Left cardiac atrium (tissue), 4 donors: ENCODE measurements at regions not wholly inside any gene's neighbourhood (a gene's known extent, or its start where the extent isn't known, plus 50 kb on each side); places are given as distances from the start of the nearest gene placed in this dataset.
A peak's percentile ranks its signal among the peaks of the same experiment; 100 is the strongest.

ENCODE experiments used
- ATAC-seq, 2 donors: fragments of 200-7000 bp; cut with Tn5 transposase; one replicate each; pipeline ENCODE4 v1.9.1; 2020; ENCODE audit warnings: mild to moderate bottlenecking in 2 of 2, moderate library complexity in 2 of 2
- DNase-seq: peaks from one replicate; pipeline ENCODE4 v3.0.0-alpha.2; 2020
- intact Hi-C, 2 donors: fragments of 100-400 bp; cut with DNase I; formaldehyde crosslinking; loops; one replicate each; pipeline versions ENCODE4 v1.14.1 to v1.15.1; 2022 to 2023
- donor health status: DM: no; HTN: yes; CAD: no.
- donor health status: DM: no; HTN: yes; CAD: no; lungs with severe emphysema.
- donor health status: DM: yes; HTN: yes; CAD: no.
- donor health status: Dilated cardiomyopathy.

- no peak for ATAC-seq
- no peak for DNase-seq
- intact Hi-C loops: no loop called here
Observed at GRCh38 chr1:25030674-25031589, 100.9 kb upstream of the RUNX3 start.

- intact Hi-C loops: no loop called here
- no peak for DNase-seq
Observed at GRCh38 chr1:25030012-25030411, 99.9 kb upstream of the RUNX3 start.

DNA sequence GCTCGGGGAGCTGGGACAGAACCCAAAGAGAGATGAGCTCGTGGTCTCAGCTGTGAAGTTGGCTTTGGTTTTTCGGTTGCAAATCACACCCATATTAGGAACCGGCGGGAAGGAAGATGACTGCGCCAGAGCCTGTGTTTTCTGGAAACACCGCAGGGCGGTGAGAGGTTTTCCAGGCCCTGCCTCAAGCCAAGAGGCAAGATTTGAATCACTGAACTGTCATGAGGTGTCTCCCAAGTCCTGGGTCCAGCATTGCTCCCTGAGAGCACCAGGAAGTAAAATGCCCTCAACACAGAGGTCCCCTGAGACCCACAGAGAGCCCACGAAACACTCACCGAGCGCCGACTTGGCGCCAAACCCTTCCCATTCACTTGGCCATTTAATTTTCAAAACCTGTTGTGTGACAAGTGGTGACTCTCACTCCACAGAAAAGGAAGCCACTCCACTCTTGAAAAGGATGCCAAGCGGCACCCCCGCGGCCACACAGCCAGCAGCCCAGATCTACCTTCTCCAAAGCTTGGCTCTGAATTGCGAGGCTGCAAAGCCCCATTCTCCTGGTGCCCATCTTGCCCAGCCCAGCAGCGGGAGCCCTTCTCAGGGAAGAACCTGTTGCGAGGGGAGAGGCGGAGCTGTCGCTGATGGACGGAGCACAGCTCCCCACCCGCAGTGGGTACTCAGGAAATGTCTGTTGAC, 99.0 kb upstream of the RUNX3 start:
- DNase-seq: no peak
- intact Hi-C loops: no loop called here
- no peak for ATAC-seq

More at GRCh38 chr1:25030012-25030411, 99.9 kb upstream of the RUNX3 start:
- no peak for ATAC-seq

- DNase-seq (no peak), ATAC-seq (no peak)
- intact Hi-C loops: no loop called here
Observed at GRCh38 chr1:25028587-25028906, 98.5 kb upstream of the RUNX3 start.

GRCh38 chr1:25027822-25028586, 97.9 kb upstream of the RUNX3 start:
- intact Hi-C loops: no loop called here
- no peak for DNase-seq

DNA sequence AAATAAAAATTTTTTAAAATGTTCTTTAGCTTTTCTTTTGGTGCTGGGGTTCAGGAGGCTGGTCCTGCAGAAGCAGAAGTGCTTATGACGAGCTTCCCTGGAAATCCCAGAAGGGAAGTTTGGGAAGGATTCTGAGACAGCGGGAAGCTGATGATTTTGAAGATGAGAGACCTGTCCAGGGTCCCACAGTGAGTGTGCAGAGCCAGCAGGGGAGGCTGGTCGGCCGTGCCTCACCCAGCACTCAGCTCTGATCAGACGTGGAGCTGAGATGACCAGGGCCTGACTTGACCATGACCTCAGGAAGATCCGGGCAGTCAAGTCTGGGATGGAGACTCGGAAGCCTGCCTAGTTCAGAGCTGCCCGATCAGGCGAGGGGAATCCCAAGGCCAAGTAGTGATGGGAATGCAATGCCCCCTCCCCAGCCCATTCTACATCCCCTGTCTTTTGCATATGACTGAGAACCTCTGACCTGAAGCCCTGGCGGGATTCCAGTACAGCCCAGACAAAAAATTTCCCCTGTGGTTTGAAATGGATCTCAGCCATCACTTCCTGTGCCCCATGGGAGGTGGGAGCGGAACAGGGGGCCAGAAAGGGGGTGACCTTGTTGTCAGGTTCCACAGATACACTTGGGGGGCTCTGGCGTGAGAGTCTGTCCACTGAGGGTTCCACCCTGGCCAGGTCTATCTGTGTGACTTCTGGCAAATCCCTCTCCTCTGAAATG, 96.8 kb upstream of the RUNX3 start:
- no peak for ATAC-seq
- intact Hi-C loops: no loop called here
- DNase-seq: no peak

More at GRCh38 chr1:25027822-25028586, 97.9 kb upstream of the RUNX3 start:
- ATAC-seq: no peak

GRCh38 chr1:25026304-25026703, 96.2 kb upstream of the RUNX3 start:
- ATAC-seq (no peak), DNase-seq (no peak)
- intact Hi-C loops: no loop called here

- DNase-seq: no peak
- no peak for ATAC-seq
- intact Hi-C loops: no loop called here
Observed at GRCh38 chr1:25024615-25025350, 94.7 kb upstream of the RUNX3 start.

DNA sequence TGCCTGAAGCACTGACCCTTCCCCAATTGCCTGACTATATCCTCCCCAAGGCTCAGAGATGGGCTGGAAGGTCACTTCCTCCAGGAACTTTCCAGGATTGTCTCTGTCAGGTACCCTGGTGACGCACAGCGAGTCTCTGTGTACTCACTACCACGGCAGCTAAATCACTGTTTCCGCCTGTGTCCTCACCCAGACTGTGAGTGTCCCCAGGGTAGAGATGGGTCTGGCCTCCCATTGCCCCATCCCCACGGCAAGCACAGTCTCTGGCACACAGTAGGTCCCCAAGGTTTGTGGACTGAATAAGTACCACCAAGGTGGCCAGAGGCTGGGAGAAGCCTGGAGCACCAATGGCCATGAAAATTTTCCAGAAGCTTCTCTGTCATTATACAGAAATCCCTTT, 93.8 kb upstream of the RUNX3 start:
- ATAC-seq (no peak), DNase-seq (no peak)
- intact Hi-C loops: no loop called here

DNA sequence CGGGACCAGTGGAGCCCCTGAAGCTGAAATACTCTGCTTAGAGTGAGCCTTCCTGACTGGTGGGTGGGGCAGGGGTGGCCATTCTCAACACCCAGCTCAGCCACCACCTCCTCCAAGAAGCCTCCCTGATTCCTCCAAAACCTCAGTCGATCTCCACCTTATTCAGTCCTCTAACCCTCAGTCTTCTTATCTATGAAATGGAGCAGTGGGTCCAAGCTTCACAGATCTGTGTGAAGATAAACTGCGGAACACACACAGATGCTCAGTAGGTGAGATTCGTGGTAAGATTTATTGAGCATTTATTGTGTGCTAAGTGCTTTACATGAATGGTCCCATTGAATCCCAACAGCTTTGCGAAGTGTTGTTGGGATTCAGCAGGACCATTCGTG, 93.1 kb upstream of the RUNX3 start:
- intact Hi-C loops: no loop called here
- DNase-seq: no peak
- ATAC-seq: no peak

DNA sequence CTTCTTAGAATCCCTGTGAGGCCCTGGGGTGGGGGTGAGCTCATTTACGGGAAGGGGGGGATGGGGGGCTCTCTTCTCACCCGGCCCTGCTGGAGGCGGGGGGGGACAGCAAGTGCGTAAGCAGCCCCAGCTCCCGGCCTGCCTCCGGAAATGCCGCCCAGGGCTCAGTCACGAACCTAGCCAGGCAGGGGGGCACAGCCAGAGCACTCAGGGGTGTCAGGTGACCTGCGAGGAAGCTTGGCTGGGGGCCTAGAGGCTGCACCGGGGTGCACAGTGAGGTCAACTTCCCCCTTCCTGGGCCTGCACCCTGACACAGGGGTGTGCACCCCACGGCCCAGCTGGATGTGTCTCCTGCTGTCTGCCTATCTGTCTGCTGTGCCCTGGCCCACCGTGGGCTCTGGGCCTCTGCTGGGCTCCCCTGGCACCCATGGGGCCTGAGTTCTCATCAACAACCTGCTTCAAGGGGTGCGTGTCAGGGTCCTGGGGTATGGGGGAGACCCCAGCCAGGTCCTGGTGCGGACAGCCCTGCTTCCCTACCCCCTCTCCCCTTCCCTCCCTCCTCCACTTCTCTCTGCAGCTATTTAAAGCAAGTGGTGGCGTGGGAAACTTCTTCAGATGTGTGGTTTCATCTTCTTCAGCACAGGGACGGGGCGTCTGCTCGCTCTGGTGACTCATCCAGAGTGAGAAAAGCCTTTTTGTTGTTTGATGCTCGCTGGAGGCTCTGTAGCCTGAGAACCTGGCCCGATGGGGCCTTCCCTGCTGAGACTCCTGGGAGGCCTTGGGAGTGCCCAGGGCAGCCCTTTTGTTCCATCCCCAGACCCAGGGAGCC, 92.5 kb upstream of the RUNX3 start:
- DNase-seq: peak; percentile 63
- peak; percentile 75 to 88 for ATAC-seq
- intact Hi-C loops: no loop called here

DNA sequence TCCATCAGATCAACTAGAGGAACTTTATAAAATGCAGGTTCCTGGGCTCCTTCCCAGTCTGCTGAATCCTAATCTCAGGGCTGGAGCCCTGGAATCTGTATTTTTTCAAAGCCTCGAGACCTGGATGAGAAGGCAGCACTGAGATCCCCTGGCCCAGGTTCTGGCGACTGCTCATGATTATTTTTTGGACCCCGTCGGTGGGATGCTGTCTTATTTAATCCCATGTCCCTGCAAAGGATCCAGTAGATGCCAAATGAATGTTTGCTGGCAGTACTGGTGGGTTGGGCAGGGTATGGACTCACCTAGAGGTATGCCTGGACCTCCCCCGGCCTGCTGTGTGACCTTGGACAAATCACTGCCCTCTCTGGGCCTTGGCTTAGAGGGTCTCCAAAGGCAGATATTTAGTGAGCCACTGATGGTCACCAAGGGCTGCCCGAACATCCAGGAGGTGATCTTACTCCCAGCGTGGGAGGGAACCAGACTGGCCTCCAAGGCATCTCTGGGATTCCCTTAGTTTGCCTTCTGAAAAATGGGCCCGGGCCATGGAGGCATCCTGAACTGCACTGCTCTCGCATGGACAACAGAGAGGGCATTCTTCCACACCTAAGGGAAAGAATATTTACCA, 91.6 kb upstream of the RUNX3 start:
- intact Hi-C loops: no loop called here
- no peak for ATAC-seq
- no peak for DNase-seq

DNA sequence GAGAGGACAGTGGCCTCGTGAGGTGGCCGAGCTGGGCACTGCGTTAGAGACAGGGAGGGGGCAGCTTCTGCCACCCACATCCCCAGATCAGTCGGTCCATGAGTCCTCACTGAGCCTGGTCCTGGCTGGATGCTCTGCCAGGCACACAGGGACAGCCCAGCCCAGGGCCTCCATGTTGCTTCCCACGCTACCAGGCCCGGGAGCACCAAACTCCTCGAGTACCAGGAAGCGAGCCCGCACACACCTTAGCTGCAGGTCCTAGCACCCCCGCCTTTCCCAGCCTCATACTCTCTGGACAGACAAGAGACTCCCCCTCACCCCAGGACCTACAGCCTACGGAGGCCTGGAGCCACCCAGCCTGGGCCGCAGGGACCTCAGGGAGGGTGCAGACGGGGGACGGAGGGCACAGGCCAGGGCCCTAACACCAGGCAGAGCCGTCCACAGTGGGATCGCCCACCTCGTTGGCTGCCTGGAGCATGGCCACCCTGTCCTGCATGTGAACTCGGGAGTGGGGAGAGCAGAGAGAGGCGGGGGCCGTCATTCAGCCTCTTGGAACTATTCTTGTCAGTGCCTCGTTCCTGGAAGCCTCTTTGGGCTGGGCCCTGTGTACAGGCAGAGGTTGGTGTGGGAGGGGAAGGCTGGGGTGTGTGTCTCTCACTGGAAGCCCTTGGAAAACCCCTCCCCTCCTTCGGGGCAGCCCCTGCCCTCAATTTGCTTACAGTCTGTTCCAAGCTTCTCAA, 90.9 kb upstream of the RUNX3 start:
- DNase-seq (no peak), ATAC-seq (no peak)
- intact Hi-C loops: no loop called here

DNA sequence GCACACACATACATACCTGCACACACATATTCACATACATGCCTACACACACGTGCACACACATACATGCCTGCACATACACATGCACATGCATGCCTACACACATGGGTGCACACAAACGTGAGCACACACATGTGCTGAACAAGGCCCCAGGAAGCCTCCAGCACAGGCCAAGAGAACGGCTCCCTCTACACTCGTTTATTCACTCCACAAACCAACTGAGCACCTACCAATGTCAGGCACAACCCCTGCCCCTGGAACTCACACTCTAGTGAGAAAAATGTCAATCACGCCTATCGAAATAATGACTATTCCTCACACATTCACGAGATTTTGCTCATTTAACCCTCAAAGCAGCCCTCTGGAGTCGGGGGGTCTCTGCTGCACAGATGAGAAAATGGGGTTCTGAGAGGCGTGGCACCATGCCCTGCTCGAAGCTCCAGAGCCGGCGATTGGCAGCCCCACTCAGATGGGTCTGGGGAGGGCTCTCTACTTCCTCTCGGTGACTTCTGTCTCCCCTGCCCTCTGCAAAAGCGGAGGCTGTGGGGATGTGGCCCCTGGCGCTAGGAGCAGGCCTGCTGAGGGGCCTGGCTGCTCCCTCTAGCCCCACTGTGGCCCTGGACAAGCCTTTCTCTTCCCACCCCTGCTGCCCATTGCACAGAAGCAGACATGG, 90.2 kb upstream of the RUNX3 start:
- no peak for ATAC-seq
- intact Hi-C loops: no loop called here
- DNase-seq: no peak

DNA sequence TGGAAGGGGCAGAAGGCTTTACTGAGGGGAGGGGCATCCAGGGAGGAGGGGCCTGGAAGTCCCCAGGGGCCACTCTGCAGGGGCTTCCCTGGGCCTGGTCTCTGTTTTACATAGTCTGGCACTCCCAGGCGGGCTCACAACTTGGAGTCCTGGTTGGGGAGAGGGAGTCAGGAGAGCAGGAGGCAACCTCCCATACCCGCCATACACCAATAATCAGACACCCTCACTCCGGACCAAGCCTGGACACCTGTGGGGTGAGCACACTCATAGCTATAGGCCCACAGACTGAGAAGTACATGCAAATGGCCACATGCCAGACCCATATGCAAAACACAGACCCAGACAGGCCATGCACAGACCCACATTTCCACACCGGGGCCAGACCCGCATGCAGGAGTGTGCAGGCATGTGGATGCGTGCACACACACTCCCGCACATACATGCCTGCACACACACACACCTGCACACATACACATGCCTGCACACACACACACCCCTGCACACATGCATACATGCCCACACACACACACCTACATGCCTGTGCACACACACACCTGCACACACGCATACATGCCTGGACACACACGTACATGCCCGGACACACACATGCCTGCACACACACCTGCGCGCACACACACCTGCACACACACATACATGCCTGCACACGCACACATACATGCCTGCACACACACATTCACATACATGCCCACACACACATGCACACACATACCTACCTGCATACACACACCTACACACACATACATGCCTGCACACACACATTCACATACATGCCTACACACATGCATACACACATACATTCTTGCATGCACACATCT, 89.5 kb upstream of the RUNX3 start:
- intact Hi-C loops: no loop called here
- no peak for ATAC-seq

More for the DNA sequence above, 89.5 kb upstream of the RUNX3 start:
- DNase-seq: no peak
